GM04504 (cell line): ENCODE measurements at regions not wholly inside any gene's neighbourhood (a gene's known extent, or its start where the extent isn't known, plus 50 kb on each side); places are given as distances from the start of the nearest gene placed in this dataset.

Experiments
- DNase-seq: peaks from one replicate; pipeline ENCODE4 v3.0.0-alpha.2; 2012; ENCODE audit warnings: low read depth

- DNase-seq = peak; percentile 95
Observed at GRCh38 chr2:111694700-111695101, 189.3 kb downstream of the ANAPC1 start.

- no peak for DNase-seq
Observed at GRCh38 chr2:111695441-111696007, 188.5 kb downstream of the ANAPC1 start.

DNA sequence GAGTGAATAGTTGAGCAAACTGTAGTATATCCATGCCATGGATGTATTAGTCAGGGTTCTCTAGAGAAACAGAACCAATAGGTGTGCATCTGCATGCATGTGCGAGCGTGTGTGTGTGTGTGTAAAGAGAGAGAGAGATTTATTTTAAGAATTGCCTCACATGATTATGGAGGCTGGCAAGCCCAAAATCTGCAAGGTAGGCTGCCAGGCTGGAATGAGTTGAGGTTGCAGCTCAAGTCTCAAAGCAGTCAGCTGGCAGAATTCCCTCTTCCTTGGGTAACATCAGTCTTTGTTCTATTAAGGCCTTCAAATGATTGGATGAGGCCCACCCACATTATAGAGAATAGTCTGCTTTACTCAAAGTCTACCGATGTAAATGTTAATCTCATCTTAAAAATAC, 187.8 kb downstream of the ANAPC1 start:
- DNase-seq = no peak

DNA sequence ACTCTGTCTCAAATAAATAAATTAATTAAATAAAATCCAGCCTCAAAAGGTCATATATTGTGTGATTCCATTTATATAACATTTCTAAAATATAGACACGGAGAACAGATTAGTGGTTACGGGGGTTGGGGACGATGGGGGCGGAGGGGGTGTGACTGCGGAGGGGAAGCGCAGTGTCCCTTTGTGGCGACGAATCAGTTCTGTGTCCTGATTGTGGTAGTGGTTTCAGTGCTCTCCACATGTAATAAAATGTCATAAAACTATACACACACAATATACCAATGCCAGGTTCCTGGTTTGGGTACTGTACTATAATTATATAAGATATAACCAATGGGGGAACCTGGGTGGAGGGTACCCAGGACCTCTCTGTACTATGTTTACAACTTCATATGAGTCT, 186.4 kb downstream of the ANAPC1 start:
- DNase-seq = no peak

- DNase-seq = no peak
Observed at GRCh38 chr2:111698089-111698488, 185.9 kb downstream of the ANAPC1 start.

DNA sequence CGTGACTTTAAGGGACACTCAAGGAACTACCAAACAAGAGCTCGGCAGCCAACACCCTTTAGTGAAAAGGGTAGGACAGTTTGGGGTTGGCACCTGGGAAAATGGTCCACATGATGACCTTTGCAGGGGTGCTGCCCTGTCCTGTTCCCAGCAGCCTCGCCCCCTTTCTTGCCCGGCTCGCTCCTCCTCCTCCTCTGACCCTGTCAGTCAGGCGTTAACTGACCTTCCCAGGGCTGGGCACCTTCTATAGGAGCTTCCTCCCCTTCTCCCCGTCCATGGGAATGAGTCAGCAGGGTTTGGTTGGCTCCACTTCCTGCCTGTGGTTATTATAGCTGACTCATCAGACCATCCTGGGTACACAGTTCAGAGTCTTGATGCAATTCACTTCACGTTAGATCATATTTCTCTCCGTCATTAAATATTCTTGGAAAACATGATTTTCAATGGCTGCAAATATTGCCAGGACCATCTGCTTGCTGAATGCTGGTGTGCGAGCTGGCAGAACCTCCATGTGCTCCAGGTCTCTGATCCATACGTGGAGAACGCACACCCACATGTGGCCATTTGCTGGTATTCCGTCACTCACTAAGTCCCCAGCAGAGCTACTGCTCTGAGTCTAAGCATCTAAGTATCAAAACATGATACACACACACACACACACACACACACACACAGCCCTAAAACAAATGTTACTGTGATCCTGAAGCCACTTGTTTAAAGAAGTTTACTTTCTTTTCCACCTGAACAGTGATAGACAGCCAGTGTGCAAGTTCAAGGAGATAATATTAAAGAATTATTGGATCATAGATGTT, 185.0 kb downstream of the ANAPC1 start:
- peak; percentile 97 for DNase-seq

GRCh38 chr2:111701266-111701665, 182.7 kb downstream of the ANAPC1 start:
- no peak for DNase-seq

- no peak for DNase-seq
Observed at GRCh38 chr2:111701798-111702118, 182.2 kb downstream of the ANAPC1 start.

DNA sequence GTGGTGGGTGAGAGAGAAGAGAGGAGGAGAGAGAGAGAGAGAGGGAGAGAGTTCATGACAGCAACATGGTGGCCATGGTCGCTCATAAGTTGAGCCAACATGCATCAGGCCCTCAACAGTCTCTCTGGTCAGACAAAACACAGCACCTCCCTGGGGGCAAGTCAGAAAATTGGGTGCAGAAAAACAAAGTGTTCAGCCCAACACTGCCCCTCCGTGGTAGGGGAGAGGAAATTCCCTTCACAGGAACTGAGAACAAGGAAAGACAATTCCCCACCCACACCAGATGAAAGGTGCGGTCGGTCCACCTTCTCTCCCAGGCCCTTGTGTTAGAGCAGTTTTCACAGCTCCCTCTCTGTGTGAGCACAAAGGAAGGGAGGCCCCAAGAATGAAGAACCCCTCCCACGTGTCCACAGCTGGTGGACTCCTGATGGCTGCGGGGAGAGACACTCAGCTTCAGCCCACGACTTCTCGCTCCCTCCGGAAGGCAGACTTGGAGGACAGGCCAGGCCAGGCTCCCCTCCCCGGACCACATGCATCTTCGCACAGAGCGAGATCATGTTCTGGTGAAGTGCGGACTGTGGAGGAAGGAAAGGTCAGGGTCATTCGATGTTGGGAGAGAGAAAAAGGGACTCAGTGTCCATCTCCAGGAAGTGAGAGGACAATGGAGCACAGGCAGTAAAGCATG, 181.7 kb downstream of the ANAPC1 start:
- DNase-seq = no peak

DNA sequence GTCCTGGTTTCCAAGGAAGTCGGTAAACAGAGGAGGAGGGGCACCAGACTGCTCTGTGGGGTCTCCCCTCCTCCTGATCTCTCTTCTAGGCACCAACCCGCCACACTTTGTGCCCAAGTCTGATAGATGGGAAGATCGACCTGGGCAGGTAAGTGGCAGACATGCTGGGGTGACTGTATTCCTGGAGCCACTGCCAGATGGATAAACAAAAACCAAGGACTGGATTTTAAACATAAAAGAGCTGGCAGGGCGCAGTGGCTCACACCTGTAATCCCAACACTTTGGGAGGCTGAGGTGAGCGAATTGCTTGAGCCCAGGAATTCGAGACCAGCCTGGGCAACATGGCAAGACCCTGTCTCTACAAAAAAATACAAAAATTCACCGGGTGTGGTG, 181.2 kb downstream of the ANAPC1 start:
- DNase-seq = no peak

DNA sequence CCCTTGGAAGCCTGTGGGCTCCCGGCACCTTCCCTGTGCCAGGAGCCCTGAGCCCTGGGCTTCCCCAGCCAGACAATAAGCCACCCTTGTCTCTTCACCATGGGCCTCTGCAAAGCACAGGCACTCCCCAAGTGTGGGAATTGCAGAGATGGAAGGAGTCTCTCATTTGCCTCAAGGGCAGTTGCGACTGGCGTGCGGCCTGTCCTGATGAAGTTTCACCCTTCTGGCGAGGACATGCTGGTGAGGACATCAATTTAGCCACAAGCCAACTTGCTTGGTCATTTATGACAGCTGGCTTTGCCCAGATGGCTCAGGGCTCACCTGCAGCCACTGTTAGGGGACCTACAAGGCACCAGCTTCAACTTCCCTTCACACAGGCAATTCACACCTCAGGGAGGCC, 180.2 kb downstream of the ANAPC1 start:
- no peak for DNase-seq

GRCh38 chr2:111704246-111704645, 179.7 kb downstream of the ANAPC1 start:
- no peak for DNase-seq

- DNase-seq = no peak
Observed at GRCh38 chr2:111705239-111705638, 178.8 kb downstream of the ANAPC1 start.

GRCh38 chr2:111705711-111706336, 178.2 kb downstream of the ANAPC1 start:
- DNase-seq = no peak

- no peak for DNase-seq
Observed at GRCh38 chr2:111706481-111707001, 177.5 kb downstream of the ANAPC1 start.

DNA sequence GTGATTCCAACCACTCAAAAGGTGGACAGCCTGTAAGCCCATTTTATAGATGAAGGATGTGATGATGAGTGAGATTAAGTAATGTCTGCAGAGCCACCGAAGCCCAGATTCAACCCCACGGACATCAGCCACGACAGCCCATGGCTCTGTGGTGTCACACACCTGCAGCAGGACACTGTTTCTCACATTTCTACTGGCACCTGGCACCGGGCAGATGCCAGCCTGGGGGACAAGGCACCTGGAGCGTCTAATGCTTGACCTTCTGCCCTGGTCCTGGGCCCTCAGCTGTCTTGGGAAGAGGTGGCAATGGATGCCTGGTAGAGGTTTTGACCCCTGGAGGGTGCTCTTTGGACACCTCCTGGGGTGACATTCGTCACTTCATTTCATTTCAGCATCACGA, 176.3 kb downstream of the ANAPC1 start:
- no peak for DNase-seq

DNA sequence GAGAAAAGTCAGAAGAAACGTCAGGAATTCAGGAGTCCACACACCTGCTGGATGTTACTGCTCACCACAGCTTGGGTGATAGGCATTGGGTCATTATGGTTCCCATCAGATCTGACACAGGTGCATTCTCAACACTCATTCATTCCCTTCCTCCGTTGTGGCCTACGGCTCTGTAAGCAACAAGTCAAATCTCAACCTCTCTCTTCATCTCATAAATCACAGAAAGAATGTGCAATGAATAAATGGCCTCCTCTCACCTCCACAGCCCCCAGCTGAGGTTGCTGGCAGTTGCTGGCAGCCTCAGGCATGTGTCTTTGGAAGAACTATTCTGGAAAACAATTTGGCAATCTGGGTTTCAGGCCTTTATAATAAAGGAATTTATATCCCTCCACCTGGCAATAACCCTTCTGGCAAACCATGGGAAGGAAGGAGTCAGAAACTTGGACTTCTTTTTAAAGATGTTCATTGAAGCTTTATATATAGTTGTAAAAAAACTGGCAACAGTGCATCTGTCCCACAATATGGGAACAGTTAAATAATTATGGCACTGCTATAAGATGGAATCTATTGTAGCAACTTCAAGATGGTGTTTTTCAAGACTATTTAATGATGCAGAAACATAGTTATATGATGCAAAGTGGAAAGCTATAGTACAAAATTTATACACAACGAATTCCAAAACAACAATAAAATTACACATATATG, 175.4 kb downstream of the ANAPC1 start:
- DNase-seq = no peak

GRCh38 chr2:111709321-111709720, 174.7 kb downstream of the ANAPC1 start:
- no peak for DNase-seq

GRCh38 chr2:111710085-111710484, 173.9 kb downstream of the ANAPC1 start:
- no peak for DNase-seq

DNA sequence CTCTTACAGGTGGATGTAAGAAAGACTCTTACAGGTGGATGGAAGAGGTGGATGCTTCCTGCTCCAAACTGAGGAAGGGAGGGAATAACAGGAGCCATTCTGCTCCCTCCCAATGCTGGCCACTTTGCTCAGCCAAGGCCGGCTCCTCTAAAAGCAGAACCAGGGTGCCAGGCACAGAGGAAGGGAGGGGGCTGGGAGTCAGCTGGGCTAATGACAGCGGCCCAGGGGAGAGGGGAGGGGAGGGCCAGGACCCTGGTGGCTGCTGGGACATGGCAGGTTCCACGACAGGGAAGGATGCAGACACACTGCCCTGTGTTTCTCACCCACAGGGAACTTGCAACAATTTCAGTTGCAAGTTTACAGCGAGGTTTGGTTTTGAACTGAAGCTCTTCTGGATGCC, 173.4 kb downstream of the ANAPC1 start:
- DNase-seq = no peak

DNA sequence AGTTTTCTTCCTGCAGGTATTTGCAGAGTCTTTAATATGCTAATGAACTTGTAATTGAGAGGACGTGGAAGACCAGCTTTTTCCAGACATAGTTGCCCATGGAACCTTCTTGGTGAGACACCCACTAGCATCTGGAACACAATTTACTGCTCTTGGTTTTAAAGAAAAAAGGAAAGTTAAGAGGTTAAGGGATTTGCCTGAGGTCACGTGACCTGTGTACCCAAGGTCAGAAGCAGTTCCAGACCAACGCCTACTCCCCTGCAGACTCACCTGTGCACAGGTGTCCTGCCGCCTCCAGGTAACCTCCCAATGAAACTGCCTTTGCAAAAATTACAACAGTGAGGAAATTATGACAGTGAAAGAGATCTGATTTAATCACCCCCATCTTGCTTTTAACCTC, 172.7 kb downstream of the ANAPC1 start:
- DNase-seq = no peak

DNA sequence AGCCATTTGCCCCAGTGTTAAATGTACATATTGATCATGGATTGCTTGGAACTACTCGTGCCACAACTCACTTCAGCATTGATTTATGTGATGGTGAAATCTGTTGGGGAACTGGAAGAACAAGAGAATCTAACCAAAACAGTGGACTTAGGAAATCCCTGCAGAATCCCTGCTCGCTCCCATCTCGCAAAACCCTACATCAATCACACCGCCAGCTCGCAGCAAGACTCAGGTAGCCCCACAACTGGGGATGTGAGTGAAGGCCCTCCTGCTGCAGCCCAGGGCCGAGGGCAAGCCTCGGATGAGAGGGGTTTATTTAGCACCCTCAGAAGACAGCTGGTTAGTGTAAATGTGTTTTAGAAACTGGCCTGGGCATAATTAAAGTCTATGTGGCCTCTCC, 171.6 kb downstream of the ANAPC1 start:
- no peak for DNase-seq
